PC-3 (cell line): ENCODE measurements at regions not wholly inside any gene's neighbourhood (a gene's known extent, or its start where the extent isn't known, plus 50 kb on each side); places are given as distances from the start of the nearest gene placed in this dataset.

Experiments
- ATAC-seq: fragments of 200-7000 bp; cut with Tn5 transposase; 2 replicates; pipeline ENCODE4 v1.9.1; 2020; ENCODE audit warnings: mild to moderate bottlenecking, moderate library complexity
- BruUV-seq: library from RNA; stranded (reverse); fragments of 400-500 nt; replicated peaks from 2 replicates; lab custom pipeline; 2021; lab: Mats Ljungman, UMichigan
- CTCF ChIA-PET: fragments of 300-600 bp; sonication (Branson Sonifier 250); formaldehyde crosslinking; loops from one replicate; lab custom pipeline; 2022; ENCODE audit warnings: antibody characterized with exemption; lab: Charles Lee
- POLR2A ChIA-PET: fragments of 300-600 bp; sonication (Branson Sonifier 250); formaldehyde crosslinking; loops from one replicate; lab custom pipeline; 2022; ENCODE audit warnings: antibody characterized with exemption; ENCODE audit not compliant: unreplicated experiment; lab: Charles Lee
- DNase-seq: peaks from one replicate; pipeline ENCODE4 v3.0.0-alpha.2; 2015
- H2AFZ ChIP-seq: fragments of 300-600 bp; sonication (generic); 2 replicates; pipeline ENCODE4 v1.6.0; 2016; ENCODE audit warnings: antibody characterized with exemption, low read length
- H3F3A ChIP-seq: fragments of 300-600 bp; sonication (generic); one replicate; pipeline ENCODE4 v1.6.0; 2017; ENCODE audit warnings: antibody characterized with exemption, low read length, control low read depth, mild to moderate bottlenecking; ENCODE audit not compliant: unreplicated experiment
- H3K27ac ChIP-seq: fragments of 300-600 bp; sonication (generic); 2 replicates; pipeline ENCODE4 v1.5.1; 2016; ENCODE audit warnings: mild to moderate bottlenecking, low read length
- H3K27me3 ChIP-seq: fragments of 300-600 bp; sonication (generic); 2 replicates; pipeline ENCODE4 v1.6.1; 2016; ENCODE audit warnings: low read length, mixed read lengths
- H3K36me3 ChIP-seq: fragments of 300-600 bp; sonication (generic); 2 replicates; pipeline ENCODE4 v1.6.1; 2016; ENCODE audit warnings: low read depth, mixed run types, low read length, mixed read lengths
- H3K4me1 ChIP-seq: fragments of 300-600 bp; sonication (generic); 2 replicates; pipeline ENCODE4 v1.5.1; 2016; ENCODE audit warnings: low read length; ENCODE audit not compliant: insufficient read depth
- H3K4me2 ChIP-seq: fragments of 300-600 bp; sonication (generic); 2 replicates; pipeline ENCODE4 v1.6.0; 2016; ENCODE audit warnings: low read length
- H3K4me3 ChIP-seq: fragments of 300-600 bp; sonication (generic); 2 replicates; pipeline ENCODE4 v1.5.1; 2016; ENCODE audit warnings: mild to moderate bottlenecking, low read length, mixed read lengths
- H3K79me2 ChIP-seq: fragments of 300-600 bp; sonication (generic); 2 replicates; pipeline ENCODE4 v1.6.1; 2017; ENCODE audit warnings: low read length, mixed read lengths
- H3K9ac ChIP-seq: fragments of 300-600 bp; sonication (generic); 2 replicates; pipeline ENCODE4 v1.6.0; 2016; ENCODE audit warnings: mild to moderate bottlenecking, low read length
- H3K9me2 ChIP-seq: fragments of 300-600 bp; sonication (generic); replicated peaks from 2 replicates; pipeline ENCODE4 v1.6.1; 2016; ENCODE audit warnings: mixed run types, low read length, mixed read lengths
- H3K9me3 ChIP-seq: fragments of 300-600 bp; sonication (generic); 2 replicates; pipeline ENCODE4 v1.6.1; 2016; ENCODE audit warnings: low read length, mixed read lengths
- H4K20me1 ChIP-seq: fragments of 300-600 bp; sonication (generic); 2 replicates; pipeline ENCODE4 v1.6.1; 2016; ENCODE audit warnings: low read length, mixed read lengths
- CTCF ChIP-seq: fragments of 300-600 bp; sonication (generic); conservative IDR thresholded peaks from 2 replicates; pipeline ENCODE4 v1.5.1; 2017; ENCODE audit warnings: antibody characterized with exemption, low read depth, mild to moderate bottlenecking, low read length
- EZH2 ChIP-seq: fragments of 300-600 bp; sonication (generic); IDR thresholded peaks from one replicate; pipeline ENCODE4 v1.6.1; 2017; ENCODE audit warnings: antibody characterized with exemption, mild to moderate bottlenecking, low read length; ENCODE audit not compliant: unreplicated experiment
- EZH2phosphoT487 ChIP-seq: fragments of 300-600 bp; sonication (generic); IDR thresholded peaks from 2 replicates; pipeline ENCODE4 v1.6.1; 2018; ENCODE audit warnings: mild to moderate bottlenecking, antibody characterized with exemption, low read length, borderline replicate concordance
- intact Hi-C: fragments of 100-400 bp; cut with micrococcal nuclease; formaldehyde crosslinking; loops from 2 replicates; pipeline ENCODE4 v1.9.0; 2023

- Histone ChIP-seq H3F3A (no peaks in the 10 kb centered on the region), H3K27me3 (no peaks in the 10 kb centered on the region), H3K79me2 (no peaks in the 10 kb centered on the region), H3K9me3 (no peaks in the 10 kb centered on the region), H4K20me1 (no peaks in the 10 kb centered on the region), H3K36me3 (no peaks in the 10 kb centered on the region), H3K9ac (no peak overlapping the region), H3K4me1 (peaks cover 11% of the 10 kb centered on the region), H3K27ac (peak overlapping the region; percentile 14; the same call in 1 of the 2 replicates), H3K9me2 (no peaks in the 10 kb centered on the region), H3K4me3 (no peak overlapping the region), H3K4me2 (0 out of 2 replicates have a peak overlapping the region, but pooled peaks have one; percentile 8), H2AFZ (0 out of 2 replicates have a peak overlapping the region, but pooled peaks have one; percentile 26)
- intact Hi-C loops, result loop anchor here (10.0 kb wide), 1 partner anchor 255 kb away; no protein-coding TSS in a partner anchor
- ATAC-seq (peak; percentile 85), DNase-seq (peak; percentile 50)
- TF ChIP-seq EZH2phosphoT487 (no peak), CTCF (no peak), EZH2 (no peak)
- BruUV-seq, result no TSS peak
- ChIA-PET POLR2A (no interaction called here), CTCF (no interaction called here)
Measured at GRCh38 chr1:238129677-238130076, 239.0 kb upstream of the ZP4 start.

DNA sequence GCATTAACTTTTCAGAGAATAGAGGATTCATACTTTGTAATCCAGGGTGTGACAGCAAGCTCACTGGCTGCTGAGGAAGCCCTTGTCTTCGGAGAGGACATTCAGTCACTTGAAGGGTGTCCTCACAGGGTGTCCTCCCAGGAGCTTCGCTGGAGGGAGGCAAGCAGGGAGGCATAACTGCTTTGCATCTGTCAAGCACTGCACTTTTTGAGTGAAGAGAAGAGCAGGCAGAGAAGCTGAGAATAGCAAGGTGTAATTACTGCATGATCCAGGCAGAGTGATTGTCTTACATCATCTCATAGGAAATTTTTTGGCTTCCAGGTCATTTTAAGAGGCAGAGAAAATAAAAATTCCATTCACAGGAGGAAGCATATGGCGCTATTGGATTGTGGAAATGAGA is 232.5 kb upstream of the ZP4 start:
- BruUV-seq, result no TSS peak
- Histone ChIP-seq H4K20me1 (no peaks in the 10 kb centered on the region), H3K79me2 (no peaks in the 10 kb centered on the region), H3K36me3 (no peaks in the 10 kb centered on the region), H3K9me3 (no peaks in the 10 kb centered on the region), H3K9me2 (no peaks in the 10 kb centered on the region), H3K9ac (no peak overlapping the region), H3K4me2 (no peak overlapping the region), H3K27ac (no peak overlapping the region), H3F3A (no peaks in the 10 kb centered on the region), H3K27me3 (no peaks in the 10 kb centered on the region), H2AFZ (no peak overlapping the region), H3K4me3 (no peak overlapping the region), H3K4me1 (no peaks in the 10 kb centered on the region)
- no peak for TF ChIP-seq CTCF
- TF ChIP-seq EZH2phosphoT487, result no peak
- TF ChIP-seq EZH2, result no peak
- ATAC-seq (no peak), DNase-seq (no peak)
- intact Hi-C loops, result loop anchor here (10.0 kb wide), 1 partner anchor 248 kb away; no protein-coding TSS in a partner anchor
- POLR2A ChIA-PET, result no interaction called here
- CTCF ChIA-PET, result no interaction called here

GRCh38 chr1:238119861-238120260 is 229.1 kb upstream of the ZP4 start:
- H4K20me1 ChIP-seq, result no peaks in the 10 kb centered on the region
- no peaks in the 10 kb centered on the region for H3K4me1 ChIP-seq
- no peak overlapping the region for H3K4me2 ChIP-seq
- H3K79me2 ChIP-seq, result no peaks in the 10 kb centered on the region
- BruUV-seq, result no TSS peak
- no peaks in the 10 kb centered on the region for H3K36me3 ChIP-seq
- DNase-seq, result no peak
- H3K9ac ChIP-seq, result no peak overlapping the region
- H3K27ac ChIP-seq, result no peak overlapping the region
- no peaks in the 10 kb centered on the region for H3K9me3 ChIP-seq
- H3K9me2 ChIP-seq, result no peaks in the 10 kb centered on the region
- intact Hi-C loops, result loop anchor here (10.0 kb wide), 1 partner anchor 245 kb away; no protein-coding TSS in a partner anchor
- TF ChIP-seq CTCF (no peak), EZH2phosphoT487 (no peak), EZH2 (no peak)
- CTCF ChIA-PET, result no interaction called here
- no peak for ATAC-seq
- POLR2A ChIA-PET, result no interaction called here
- no peak overlapping the region for H3K4me3 ChIP-seq
- no peaks in the 10 kb centered on the region for H3F3A ChIP-seq
- no peaks in the 10 kb centered on the region for H3K27me3 ChIP-seq
- no peak overlapping the region for H2AFZ ChIP-seq
